ENCODE measurements at regions not wholly inside any gene's neighbourhood (a gene's known extent, or its start where the extent isn't known, plus 50 kb on each side); places are given as distances from the start of the nearest gene placed in this dataset.

DNA sequence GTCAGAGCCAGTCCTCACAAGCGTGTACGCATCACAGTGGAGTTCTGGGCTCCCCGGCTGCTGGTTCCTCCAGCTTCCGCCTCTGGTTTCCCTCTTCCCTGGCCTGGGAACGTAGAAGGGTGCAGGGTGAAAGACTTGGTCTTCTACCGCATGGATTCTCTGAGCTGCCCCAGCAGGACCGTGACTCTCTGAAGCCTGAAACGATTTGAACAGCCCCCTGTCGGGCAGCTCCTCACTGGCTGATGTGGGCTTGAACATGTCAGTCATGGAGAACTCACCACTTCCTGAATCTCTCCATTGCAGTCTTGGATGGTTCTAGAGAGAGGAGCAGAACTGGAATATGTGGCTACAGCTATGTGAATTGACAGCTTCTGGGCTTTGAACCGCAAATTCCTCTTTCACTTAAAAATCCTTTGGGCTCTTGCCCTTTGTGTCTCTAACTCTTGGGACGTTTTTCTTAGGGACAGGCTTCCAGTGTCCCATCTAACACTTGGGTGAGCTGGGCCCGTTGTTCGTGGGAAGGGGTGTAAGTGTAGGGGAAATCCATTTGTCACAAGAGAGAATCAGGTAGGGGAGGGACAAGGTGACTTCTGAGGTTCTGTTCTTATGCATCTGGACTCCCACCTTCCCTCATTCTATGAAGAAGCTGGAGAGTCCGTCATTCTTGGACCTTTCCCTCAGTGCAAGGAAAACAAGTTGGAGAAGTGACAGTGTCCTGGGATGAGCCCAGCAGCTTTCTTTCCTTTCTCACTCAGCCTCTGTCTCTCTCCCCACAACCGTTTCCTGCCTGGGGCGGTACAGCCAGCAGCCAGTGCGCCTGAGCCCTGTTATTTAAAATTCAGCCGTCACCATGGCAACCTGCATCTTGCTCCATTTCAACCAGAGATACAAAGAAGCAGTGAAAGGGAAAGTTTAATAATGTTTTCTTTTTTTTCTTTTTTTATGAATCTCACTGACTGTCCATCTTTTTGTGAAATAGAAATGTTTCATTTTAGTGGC is 84.7 kb downstream of the PTTG1 start:
- TF ChIP-seq, protein P1, sequence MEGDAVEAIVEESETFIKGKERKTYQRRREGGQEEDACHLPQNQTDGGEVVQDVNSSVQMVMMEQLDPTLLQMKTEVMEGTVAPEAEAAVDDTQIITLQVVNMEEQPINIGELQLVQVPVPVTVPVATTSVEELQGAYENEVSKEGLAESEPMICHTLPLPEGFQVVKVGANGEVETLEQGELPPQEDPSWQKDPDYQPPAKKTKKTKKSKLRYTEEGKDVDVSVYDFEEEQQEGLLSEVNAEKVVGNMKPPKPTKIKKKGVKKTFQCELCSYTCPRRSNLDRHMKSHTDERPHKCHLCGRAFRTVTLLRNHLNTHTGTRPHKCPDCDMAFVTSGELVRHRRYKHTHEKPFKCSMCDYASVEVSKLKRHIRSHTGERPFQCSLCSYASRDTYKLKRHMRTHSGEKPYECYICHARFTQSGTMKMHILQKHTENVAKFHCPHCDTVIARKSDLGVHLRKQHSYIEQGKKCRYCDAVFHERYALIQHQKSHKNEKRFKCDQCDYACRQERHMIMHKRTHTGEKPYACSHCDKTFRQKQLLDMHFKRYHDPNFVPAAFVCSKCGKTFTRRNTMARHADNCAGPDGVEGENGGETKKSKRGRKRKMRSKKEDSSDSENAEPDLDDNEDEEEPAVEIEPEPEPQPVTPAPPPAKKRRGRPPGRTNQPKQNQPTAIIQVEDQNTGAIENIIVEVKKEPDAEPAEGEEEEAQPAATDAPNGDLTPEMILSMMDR (conservative IDR thresholded peaks at IDR 0.05; ENCODE audit: low read length), result no peak
- no peak for TF ChIP-seq EZH2phosphoT487 (IDR thresholded peaks at IDR 0.05; ENCODE audit: borderline replicate concordance)
